PC-9 (cell line): ENCODE measurements at regions not wholly inside any gene's neighbourhood (a gene's known extent, or its start where the extent isn't known, plus 50 kb on each side); places are given as distances from the start of the nearest gene placed in this dataset.

ENCODE experiments used
- BruUV-seq: library from RNA; stranded (reverse); fragments of 400-500 nt; replicated peaks from 2 replicates; lab custom pipeline; 2021; lab: Mats Ljungman, UMichigan
- CTCF ChIA-PET: fragments of 300-600 bp; sonication (Branson Sonifier 250); formaldehyde crosslinking; loops from one replicate; lab custom pipeline; 2022; ENCODE audit warnings: antibody characterized with exemption; lab: Charles Lee
- POLR2A ChIA-PET: fragments of 300-600 bp; sonication (Branson Sonifier 250); formaldehyde crosslinking; loops from one replicate; lab custom pipeline; 2022; ENCODE audit warnings: antibody characterized with exemption; ENCODE audit not compliant: unreplicated experiment; lab: Charles Lee
- DNase-seq, 2 experiments: peaks; one replicate each; pipeline versions ENCODE4 v3.0.0 to v3.0.0-alpha.2; 2015 to 2022; ENCODE audit warnings: mixed read lengths in 1 of 2
- H2AFZ ChIP-seq: fragments of 200-600 bp; sonication (generic); 2 replicates; pipeline ENCODE4 v1.8.1; 2017; ENCODE audit warnings: antibody characterized with exemption
- H3F3A ChIP-seq: fragments of 200-600 bp; sonication (generic); 2 replicates; pipeline ENCODE4 v1.8.1; 2017; ENCODE audit warnings: antibody characterized with exemption, mild to moderate bottlenecking, low read depth; ENCODE audit not compliant: insufficient read depth
- H3K27ac ChIP-seq: fragments of 200-600 bp; sonication (generic); 2 replicates; pipeline ENCODE4 v1.6.1; 2016; ENCODE audit warnings: mixed run types
- H3K27me3 ChIP-seq: fragments of 200-600 bp; sonication (generic); 2 replicates; pipeline ENCODE4 v1.6.1; 2016; ENCODE audit warnings: low read depth, mixed run types; ENCODE audit not compliant: insufficient read depth
- H3K36me3 ChIP-seq: fragments of 200-600 bp; sonication (generic); 2 replicates; pipeline ENCODE4 v1.6.1; 2016; ENCODE audit warnings: low read depth, mixed run types
- H3K4me1 ChIP-seq: fragments of 200-600 bp; sonication (generic); replicated peaks from 2 replicates; pipeline ENCODE4 v1.6.1; 2016; ENCODE audit warnings: mixed run types; ENCODE audit not compliant: insufficient read depth
- H3K4me2 ChIP-seq: fragments of 200-600 bp; sonication (generic); 2 replicates; pipeline ENCODE4 v1.6.1; 2017; ENCODE audit warnings: mixed run types
- H3K4me3 ChIP-seq: fragments of 200-600 bp; sonication (generic); 2 replicates; pipeline ENCODE4 v1.6.1; 2016; ENCODE audit warnings: mixed run types
- H3K79me2 ChIP-seq: fragments of 200-600 bp; sonication (generic); 2 replicates; pipeline ENCODE4 v1.6.1; 2017; ENCODE audit warnings: low read depth, mixed run types
- H3K9me2 ChIP-seq: fragments of 200-600 bp; sonication (generic); 2 replicates; pipeline ENCODE4 v1.8.1; 2017; ENCODE audit warnings: mild to moderate bottlenecking; ENCODE audit not compliant: insufficient read depth
- H3K9me3 ChIP-seq: fragments of 200-600 bp; sonication (generic); 2 replicates; pipeline ENCODE4 v1.8.1; 2016; ENCODE audit warnings: low read depth; ENCODE audit not compliant: insufficient read depth
- H4K20me1 ChIP-seq: fragments of 200-600 bp; sonication (generic); 2 replicates; pipeline ENCODE4 v1.8.1; 2017; ENCODE audit not compliant: insufficient read depth
- CTCF ChIP-seq: fragments of 200-600 bp; sonication (generic); conservative IDR thresholded peaks from 2 replicates; pipeline ENCODE4 v1.6.1; 2017; ENCODE audit warnings: mixed run types, antibody characterized with exemption, mild to moderate bottlenecking, moderate library complexity
- EZH2 ChIP-seq: fragments of 200-600 bp; sonication (generic); IDR thresholded peaks from 2 replicates; pipeline ENCODE4 v1.8.0; 2017; ENCODE audit warnings: antibody characterized with exemption, low read depth
- intact Hi-C: fragments of 100-400 bp; cut with micrococcal nuclease; formaldehyde crosslinking; loops from one replicate; pipeline ENCODE4 v1.10.0; 2022; ENCODE audit not compliant: unreplicated experiment

GRCh38 chr3:17891139-17891856, 148.9 kb upstream of the TBC1D5 start:
- CTCF ChIA-PET, result no interaction called here
- H3K4me1 ChIP-seq, result no peaks in the 10 kb centered on the region
- H3K9me2 ChIP-seq, result no peaks in the 10 kb centered on the region
- no peaks in the 10 kb centered on the region for H3K27me3 ChIP-seq
- no peaks in the 10 kb centered on the region for H3F3A ChIP-seq
- H3K27ac ChIP-seq, result no peak overlapping the region
- no peaks in the 10 kb centered on the region for H3K36me3 ChIP-seq
- no peaks in the 10 kb centered on the region for H3K9me3 ChIP-seq
- no peak overlapping the region for H2AFZ ChIP-seq
- no peak overlapping the region for H3K4me3 ChIP-seq
- intact Hi-C loops, result no loop called here
- BruUV-seq, result no TSS peak
- H3K79me2 ChIP-seq, result no peaks in the 10 kb centered on the region
- no peak for DNase-seq
- TF ChIP-seq EZH2 (no peak), CTCF (no peak)
- no peaks in the 10 kb centered on the region for H4K20me1 ChIP-seq
- POLR2A ChIA-PET, result no interaction called here
- no peak overlapping the region for H3K4me2 ChIP-seq

- no peak for DNase-seq
- no peaks in the 10 kb centered on the region for H3K9me3 ChIP-seq
- POLR2A ChIA-PET, result no interaction called here
- intact Hi-C loops, result no loop called here
- no peaks in the 10 kb centered on the region for H3K79me2 ChIP-seq
- no peak overlapping the region for H2AFZ ChIP-seq
- no peak overlapping the region for H3K4me3 ChIP-seq
- no peaks in the 10 kb centered on the region for H3F3A ChIP-seq
- no peak overlapping the region for H3K27ac ChIP-seq
- H4K20me1 ChIP-seq, result no peaks in the 10 kb centered on the region
- no peaks in the 10 kb centered on the region for H3K9me2 ChIP-seq
- no peak overlapping the region for H3K4me2 ChIP-seq
- H3K27me3 ChIP-seq, result no peaks in the 10 kb centered on the region
- no TSS peak for BruUV-seq
- TF ChIP-seq CTCF (no peak), EZH2 (no peak)
- no peaks in the 10 kb centered on the region for H3K36me3 ChIP-seq
- H3K4me1 ChIP-seq, result no peaks in the 10 kb centered on the region
- CTCF ChIA-PET, result no interaction called here
Observed at GRCh38 chr3:17885986-17886385, 143.6 kb upstream of the TBC1D5 start.

GRCh38 chr3:17882981-17883380, 140.6 kb upstream of the TBC1D5 start:
- Histone ChIP-seq H3K36me3 (no peaks in the 10 kb centered on the region), H3K4me1 (no peaks in the 10 kb centered on the region), H3K4me2 (no peak overlapping the region), H2AFZ (no peak overlapping the region), H3K79me2 (no peaks in the 10 kb centered on the region), H3K4me3 (no peak overlapping the region), H3K9me2 (no peaks in the 10 kb centered on the region; the same call in 1 of the 2 replicates), H3K27ac (no peak overlapping the region), H3K27me3 (no peaks in the 10 kb centered on the region), H3K9me3 (no peaks in the 10 kb centered on the region), H4K20me1 (no peaks in the 10 kb centered on the region), H3F3A (no peaks in the 10 kb centered on the region)
- intact Hi-C loops, result no loop called here
- TF ChIP-seq EZH2 (no peak), CTCF (no peak)
- BruUV-seq, result no TSS peak
- ChIA-PET CTCF (no interaction called here), POLR2A (no interaction called here)
- no peak for DNase-seq
